ENCODE measurements at regions not wholly inside any gene's neighbourhood (a gene's known extent, or its start where the extent isn't known, plus 50 kb on each side); places are given as distances from the start of the nearest gene placed in this dataset.

DNA sequence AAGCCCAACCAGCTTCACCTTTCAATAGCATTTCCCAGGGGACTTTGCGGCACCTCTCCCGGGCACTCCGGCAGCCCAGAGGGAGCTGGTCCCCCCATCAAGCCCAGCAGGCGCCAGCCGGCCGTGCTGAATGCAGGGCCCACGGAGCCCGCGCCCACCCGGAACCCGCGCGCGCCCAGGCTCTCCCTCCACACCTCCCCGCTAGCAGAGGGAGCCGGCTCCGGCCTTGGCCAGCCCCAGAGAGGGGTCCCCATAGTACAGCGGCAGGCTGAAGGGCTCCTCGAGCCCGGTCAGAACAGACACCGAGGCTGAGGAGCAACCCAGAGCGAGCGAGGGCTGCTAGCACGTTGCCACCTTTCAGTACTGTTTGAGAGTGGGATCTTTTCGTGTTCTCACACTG is 300.8 kb downstream of the DSEL start:
- Histone ChIP-seq H3K36me3 (ENCODE audit: control insufficient read depth in 1 of 2, insufficient read depth in 2 of 2, low read length in 2 of 2) (no peaks in the 10 kb centered on the region), H3K79me2 (ENCODE audit: insufficient read depth, low read length) (no peaks in the 10 kb centered on the region), H3K9ac (ENCODE audit: low read length) (no peak overlapping the region), H3K4me2 (ENCODE audit: low read length) (no peak overlapping the region), H4K20me1 (ENCODE audit: insufficient read depth) (no peaks in the 10 kb centered on the region), H3K4me1 (ENCODE audit: control insufficient read depth in 1 of 2, insufficient read depth in 2 of 2, low read length in 2 of 2) (no peaks in the 10 kb centered on the region), H2AFZ (ENCODE audit: low read depth, low read length, poor library complexity, severe bottlenecking) (no peak overlapping the region), H3K9me3 (ENCODE audit: control insufficient read depth in 1 of 2, insufficient read depth in 1 of 2, low read depth in 1 of 2, low read length in 2 of 2) (peaks cover 0 to 2% of the 10 kb centered on the region in 2 experiments; a peak in 2 of 4 replicates), H3K9me2 (ENCODE audit: insufficient read depth) (no peaks in the 10 kb centered on the region), H3K27me3 (ENCODE audit: insufficient read depth, low read length) (no peaks in the 10 kb centered on the region), H3K27ac (ENCODE audit: low read depth, low read length) (no peak overlapping the region), H3K4me3 (replicated peaks in 1 of 2; ENCODE audit: low read depth in 1 of 2, low read length in 2 of 2) (no peak overlapping the region)
- intact Hi-C loops (cut with micrococcal nuclease), result loop anchor here (5.0 kb wide), 2 partner anchors 1407 to 1627 kb away; no protein-coding TSS in a partner anchor
- no peak for DNase-seq (ENCODE audit: low read depth, low spot score)
- ChIA-PET POLR2A (no interaction called here), CTCF (no interaction called here), RAD21 (ENCODE audit: low non-redundant PET in 1 of 2, low total read pairs in 2 of 2, uncharacterized antibody in 2 of 2, unreplicated experiment in 2 of 2) (no interaction called here)
- TF ChIP-seq ELF1 (IDR thresholded peaks at IDR 0.05; ENCODE audit: borderline replicate concordance, low read depth), result no peak
- no peak for TF ChIP-seq SP1 (IDR thresholded peaks at IDR 0.05; ENCODE audit: low read depth)
- TF ChIP-seq EZH2 (IDR thresholded peaks at IDR 0.05), result no peak
- no peak for TF ChIP-seq POLR2A (IDR thresholded peaks at IDR 0.05; ENCODE audit: borderline replicate concordance, extremely low read depth, insufficient read depth, insufficient read length)
- no peak for TF ChIP-seq EZH2phosphoT487 (IDR thresholded peaks at IDR 0.05; ENCODE audit: borderline replicate concordance)
- TF ChIP-seq RAD21 (IDR thresholded peaks at IDR 0.05; ENCODE audit: low read depth), result no peak
- TF ChIP-seq SIN3A (IDR thresholded peaks at IDR 0.05; ENCODE audit: low read depth), result no peak
- TF ChIP-seq CEBPB (IDR thresholded peaks at IDR 0.05; ENCODE audit: low read depth), result no peak
- no peak for TF ChIP-seq YY1 (IDR thresholded peaks at IDR 0.05; ENCODE audit: extremely low read depth, insufficient replicate concordance, low read depth, low read length)
- no TSS peak for BruUV-seq (replicated peaks)
- no peak for ATAC-seq

DNA sequence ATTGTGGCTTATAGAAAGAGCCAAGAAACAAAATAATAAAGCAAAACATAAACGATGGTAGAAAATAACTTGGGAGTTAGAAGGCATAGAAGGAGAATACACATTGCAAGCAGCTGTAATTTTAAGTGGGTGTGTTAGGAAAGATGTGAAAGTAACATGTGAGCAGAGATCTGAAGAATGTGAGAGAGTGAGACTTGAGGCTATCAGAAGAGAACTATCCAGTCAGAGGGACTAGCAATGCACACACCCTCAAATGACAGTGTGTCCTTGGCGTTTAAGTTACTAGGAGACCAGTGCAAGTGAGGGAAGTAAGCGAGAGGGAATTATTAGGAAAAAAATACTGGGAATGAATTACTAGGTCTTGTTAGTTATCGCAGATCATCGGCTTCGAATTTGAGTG is 304.9 kb downstream of the DSEL start:
- BruUV-seq (replicated peaks), result no TSS peak
- ChIA-PET POLR2A (no interaction called here), RAD21 (ENCODE audit: low non-redundant PET in 1 of 2, low total read pairs in 2 of 2, uncharacterized antibody in 2 of 2, unreplicated experiment in 2 of 2) (no interaction called here), CTCF (no interaction called here)
- TF ChIP-seq FOSL1 (IDR thresholded peaks at IDR 0.05; ENCODE audit: low read depth) (no peak), YY1 (IDR thresholded peaks at IDR 0.05; ENCODE audit: extremely low read depth, insufficient replicate concordance, low read depth, low read length) (no peak)
- Histone ChIP-seq H3K4me1 (ENCODE audit: control insufficient read depth in 1 of 2, insufficient read depth in 2 of 2, low read length in 2 of 2) (no peaks in the 10 kb centered on the region), H3K4me3 (replicated peaks in 1 of 2; ENCODE audit: low read depth in 1 of 2, low read length in 2 of 2) (no peak overlapping the region), H3K9me3 (ENCODE audit: control insufficient read depth in 1 of 2, insufficient read depth in 1 of 2, low read depth in 1 of 2, low read length in 2 of 2) (peaks cover 0 to 8% of the 10 kb centered on the region in 2 experiments; a peak in 2 of 4 replicates), H2AFZ (ENCODE audit: low read depth, low read length, poor library complexity, severe bottlenecking) (no peak overlapping the region), H3K4me2 (ENCODE audit: low read length) (no peak overlapping the region), H3K27ac (ENCODE audit: low read depth, low read length) (no peak overlapping the region), H3K27me3 (ENCODE audit: insufficient read depth, low read length) (no peaks in the 10 kb centered on the region), H3K79me2 (ENCODE audit: insufficient read depth, low read length) (no peaks in the 10 kb centered on the region), H4K20me1 (ENCODE audit: insufficient read depth) (no peaks in the 10 kb centered on the region), H3K9ac (ENCODE audit: low read length) (no peak overlapping the region), H3K9me2 (ENCODE audit: insufficient read depth) (no peaks in the 10 kb centered on the region), H3K36me3 (ENCODE audit: control insufficient read depth in 1 of 2, insufficient read depth in 2 of 2, low read length in 2 of 2) (no peaks in the 10 kb centered on the region)
- ATAC-seq, result no peak
- DNase-seq (ENCODE audit: low read depth, low spot score), result no peak
- intact Hi-C loops (cut with micrococcal nuclease), result no loop called here

All from HCT116 (cell line).